SU-DHL-6 (cell line): ENCODE measurements at regions not wholly inside any gene's neighbourhood (a gene's known extent, or its start where the extent isn't known, plus 50 kb on each side); places are given as distances from the start of the nearest gene placed in this dataset.

Experiments used
- H2AFZ ChIP-seq: fragments of 200-600 bp; sonication (generic); 2 replicates; pipeline ENCODE4 v1.6.1; 2014; ENCODE audit warnings: low read depth, mild to moderate bottlenecking, moderate library complexity, mixed read lengths, antibody characterized with exemption, low read length; ENCODE audit not compliant: severe bottlenecking
- H3F3A ChIP-seq: fragments of 200-600 bp; shearing (Covaris generic); 2 replicates; pipeline ENCODE4 v1.6.0; 2016; ENCODE audit warnings: antibody characterized with exemption, mild to moderate bottlenecking; ENCODE audit not compliant: insufficient read depth
- H3K27ac ChIP-seq: fragments of 200-600 bp; sonication (generic); 2 replicates; pipeline ENCODE4 v1.5.1; 2016; ENCODE audit warnings: low read depth, mild to moderate bottlenecking, low read length, moderate library complexity, mixed read lengths
- H3K27me3 ChIP-seq: fragments of 200-600 bp; sonication (generic), shearing (Covaris generic); 2 replicates; pipeline ENCODE4 v1.6.0; 2014; ENCODE audit warnings: mild to moderate bottlenecking, low read length
- H3K36me3 ChIP-seq: fragments of 200-600 bp; sonication (generic); 2 replicates; pipeline ENCODE4 v1.6.1; 2014; ENCODE audit warnings: mild to moderate bottlenecking, low read length, mixed read lengths
- H3K4me2 ChIP-seq: fragments of 300-600, 200-600 bp; shearing (Covaris generic), sonication (generic); 2 replicates; pipeline ENCODE4 v1.6.0; 2014; ENCODE audit warnings: low read length, low read depth, mild to moderate bottlenecking; ENCODE audit not compliant: poor library complexity, severe bottlenecking
- H3K4me3 ChIP-seq: fragments of 200-600 bp; sonication (generic); 2 replicates; pipeline ENCODE4 v1.5.1; 2014; ENCODE audit warnings: antibody characterized with exemption, low read length, mild to moderate bottlenecking, mixed read lengths; ENCODE audit not compliant: insufficient read depth, poor library complexity, severe bottlenecking
- H3K79me2 ChIP-seq: fragments of 200-600 bp; sonication (generic); 2 replicates; pipeline ENCODE4 v1.6.1; 2014; ENCODE audit warnings: mild to moderate bottlenecking, low read length, moderate library complexity; ENCODE audit not compliant: insufficient read depth
- H3K9ac ChIP-seq: fragments of 200-600 bp; sonication (generic); 2 replicates; pipeline ENCODE4 v1.7.0; 2014; ENCODE audit warnings: mild to moderate bottlenecking, low read length
- H3K9me2 ChIP-seq: fragments of 200-600 bp; sonication (generic); replicated peaks from 2 replicates; pipeline ENCODE4 v1.6.1; 2014; ENCODE audit warnings: low read length; ENCODE audit not compliant: insufficient read depth
- H3K9me3 ChIP-seq: fragments of 200-600 bp; sonication (generic); 2 replicates; pipeline ENCODE4 v1.6.1; 2014; ENCODE audit warnings: low read length, mixed read lengths; ENCODE audit not compliant: insufficient read depth
- H4K20me1 ChIP-seq: fragments of 200-600 bp; sonication (generic); 2 replicates; pipeline ENCODE4 v1.6.1; 2014; ENCODE audit warnings: low read depth, mild to moderate bottlenecking, antibody characterized with exemption, low read length, moderate library complexity, mixed read lengths
- CTCF ChIP-seq: fragments of 200-600 bp; sonication (generic); IDR thresholded peaks from one replicate; pipeline ENCODE4 v1.5.1; 2017; ENCODE audit warnings: antibody characterized with exemption, mild to moderate bottlenecking, low read length, moderate library complexity; ENCODE audit not compliant: insufficient read depth, poor library complexity, severe bottlenecking
- EZH2phosphoT487 ChIP-seq: fragments of 200-600 bp; sonication (generic), shearing (Covaris generic); conservative IDR thresholded peaks from 2 replicates; pipeline ENCODE4 v1.6.1; 2018; ENCODE audit warnings: mild to moderate bottlenecking, antibody characterized with exemption, low read length, moderate library complexity, mixed read lengths

- no peaks in the 10 kb centered on the region for H3K9me2 ChIP-seq
- TF ChIP-seq EZH2phosphoT487: no peak
- TF ChIP-seq CTCF: no peak
Measured at GRCh38 chr2:150589681-150590080, 102.2 kb upstream of the RND3 start.

DNA sequence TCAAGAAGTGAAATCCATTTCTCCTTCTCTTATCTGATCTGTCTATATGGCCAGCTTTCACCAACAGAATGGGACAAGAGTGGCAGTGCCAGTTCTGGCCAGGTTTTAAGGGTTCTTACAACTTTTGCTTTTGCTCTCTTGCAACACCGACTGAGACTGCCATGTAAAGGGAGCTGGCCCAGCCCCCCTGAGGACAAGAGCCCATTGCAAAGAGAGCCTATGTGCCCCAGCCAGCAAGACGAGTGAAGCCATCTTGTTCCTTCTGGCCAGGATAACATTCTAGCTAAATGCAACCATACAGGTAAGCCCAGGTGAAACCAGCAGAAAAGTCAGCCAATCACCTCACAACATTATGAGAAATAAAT lies 101.0 kb upstream of the RND3 start:
- Histone ChIP-seq H3K27ac (no peak overlapping the region), H3K9me2 (no peaks in the 10 kb centered on the region), H3K27me3 (no peaks in the 10 kb centered on the region), H3K79me2 (no peaks in the 10 kb centered on the region), H3K4me2 (no peak overlapping the region), H2AFZ (no peak overlapping the region), H3K4me3 (no peak overlapping the region), H3F3A (no peaks in the 10 kb centered on the region), H4K20me1 (no peaks in the 10 kb centered on the region), H3K9ac (no peak overlapping the region), H3K9me3 (no peaks in the 10 kb centered on the region), H3K36me3 (no peaks in the 10 kb centered on the region)
- TF ChIP-seq CTCF: no peak
- no peak for TF ChIP-seq EZH2phosphoT487

More at GRCh38 chr2:150589681-150590080, 102.2 kb upstream of the RND3 start:
- Histone ChIP-seq H3K9ac (no peak overlapping the region), H3K27ac (no peak overlapping the region), H3F3A (no peaks in the 10 kb centered on the region), H4K20me1 (no peaks in the 10 kb centered on the region), H3K36me3 (no peaks in the 10 kb centered on the region), H3K79me2 (no peaks in the 10 kb centered on the region), H2AFZ (no peak overlapping the region), H3K9me3 (no peaks in the 10 kb centered on the region), H3K4me2 (no peak overlapping the region), H3K4me3 (no peak overlapping the region), H3K27me3 (no peaks in the 10 kb centered on the region)

DNA sequence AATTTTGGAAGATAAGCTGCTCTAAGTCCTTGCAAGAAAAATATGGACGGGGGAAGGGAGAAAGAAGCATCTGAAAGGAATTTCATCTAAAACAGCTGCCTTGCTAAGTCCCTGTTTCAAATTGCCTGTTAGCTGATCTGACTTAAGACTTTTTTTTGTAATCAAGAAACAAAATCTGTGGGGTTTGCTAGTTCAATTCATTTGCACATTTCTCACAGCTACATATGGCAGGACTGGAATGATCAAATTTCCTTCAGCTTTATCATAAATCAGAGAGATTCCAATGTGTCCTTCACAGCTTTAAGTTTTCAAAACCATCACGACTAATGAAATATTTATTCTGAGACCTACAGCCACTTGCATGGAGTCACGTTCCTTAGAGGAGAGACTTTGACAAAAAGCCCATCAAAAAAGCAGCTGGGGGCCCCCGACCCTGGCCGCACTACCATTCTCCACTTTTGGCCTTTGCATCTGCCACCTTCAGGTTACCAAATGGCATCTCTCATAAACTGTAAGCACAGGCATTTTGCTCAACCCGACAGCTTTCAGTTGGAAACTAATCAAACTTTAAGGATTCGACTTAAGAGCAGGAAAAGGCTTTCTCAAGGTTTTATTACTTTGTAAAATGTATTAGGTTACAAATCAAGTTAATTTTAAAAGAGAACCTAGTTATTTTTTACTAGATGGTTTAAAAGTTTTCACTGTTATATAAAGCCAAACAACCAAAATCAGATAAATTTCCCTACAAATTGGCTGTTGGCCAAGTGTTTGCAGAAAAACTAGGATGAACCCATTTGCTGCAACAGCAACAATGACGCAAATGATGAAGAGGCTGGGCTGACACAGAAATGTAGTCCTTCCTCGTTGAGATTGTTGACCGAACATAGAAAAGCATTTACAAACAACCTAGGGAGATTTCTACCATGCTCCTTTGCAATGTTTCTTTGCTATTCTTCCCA lies 100.4 kb upstream of the RND3 start:
- H3K79me2 ChIP-seq: no peaks in the 10 kb centered on the region
- no peak overlapping the region for H3K9ac ChIP-seq
- no peak overlapping the region for H3K4me2 ChIP-seq
- H3K27me3 ChIP-seq: no peaks in the 10 kb centered on the region
- H2AFZ ChIP-seq: no peak overlapping the region
- no peaks in the 10 kb centered on the region for H3K9me3 ChIP-seq
- H4K20me1 ChIP-seq: no peaks in the 10 kb centered on the region
- H3K27ac ChIP-seq: no peak overlapping the region
- no peaks in the 10 kb centered on the region for H3K9me2 ChIP-seq
- H3K36me3 ChIP-seq: no peaks in the 10 kb centered on the region
- no peak overlapping the region for H3K4me3 ChIP-seq
- TF ChIP-seq EZH2phosphoT487 (no peak), CTCF (no peak)
- no peaks in the 10 kb centered on the region for H3F3A ChIP-seq
